Lower leg skin (tissue), 4 donors: ENCODE measurements at regions not wholly inside any gene's neighbourhood (a gene's known extent, or its start where the extent isn't known, plus 50 kb on each side); places are given as distances from the start of the nearest gene placed in this dataset.

ENCODE experiments used
- DNase-seq, 2 donors: peaks; one replicate each; pipeline ENCODE4 v3.0.0-alpha.2; 2019; ENCODE audit warnings: low spot score in 2 of 2
- H3K4me3 ChIP-seq: fragments of 200-600 bp; sonication (generic); 2 replicates; pipeline ENCODE4 v1.5.1; 2017; ENCODE audit warnings: mild to moderate bottlenecking, low read depth; ENCODE audit not compliant: poor library complexity, severe bottlenecking
- POLR2A ChIP-seq, 2 donors: fragments of 450-650 bp; IDR thresholded peaks; one replicate each; pipeline ENCODE4 v1.6.1; 2016 to 2017; ENCODE audit warnings: antibody characterized with exemption in 2 of 2, mild to moderate bottlenecking in 1 of 2, moderate library complexity in 1 of 2
- WGBS, 2 donors: methylation state at CpG; one replicate each; pipeline ENCODE4 v1.1.5; 2018; 5-methylcytosine and 5-hydroxymethylcytosine counted together
- intact Hi-C: fragments of 100-400 bp; cut with DNase I; formaldehyde crosslinking; loops from one replicate; pipeline ENCODE4 v1.15.0; 2023; ENCODE audit warnings: low total_unique reads
- TF ChIP-seq, protein P1 (sequence below), 3 donors: fragments of 450-650 bp; IDR thresholded peaks; one replicate each; pipeline ENCODE4 v1.5.1; 2016; ENCODE audit warnings: antibody characterized with exemption in 3 of 3, mild to moderate bottlenecking in 3 of 3, moderate library complexity in 2 of 3

DNA sequence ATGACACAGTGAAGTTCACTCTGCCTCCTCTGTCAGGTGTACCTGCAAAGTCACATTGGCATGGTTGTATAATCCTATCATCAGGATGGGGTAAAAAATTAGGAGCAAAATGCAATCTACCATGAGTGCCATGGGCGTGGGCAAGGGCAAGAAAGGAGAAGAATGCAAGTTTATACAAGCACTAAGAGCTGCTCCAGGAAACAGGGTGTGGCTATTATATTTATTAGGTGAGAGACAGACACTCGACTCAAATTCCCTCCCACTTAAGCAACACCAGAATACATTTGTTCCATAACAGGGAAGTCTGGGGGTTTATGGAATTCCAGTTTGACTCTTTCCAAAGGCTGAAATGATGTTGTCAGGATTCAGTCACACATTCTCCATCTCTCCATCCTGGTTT, 378.8 kb downstream of the BCOR start:
- intact Hi-C loops, result no loop called here
- no peak overlapping the region for H3K4me3 ChIP-seq
- TF ChIP-seq POLR2A (IDR thresholded peaks at IDR 0.05), result no peak
- TF ChIP-seq, protein P1, sequence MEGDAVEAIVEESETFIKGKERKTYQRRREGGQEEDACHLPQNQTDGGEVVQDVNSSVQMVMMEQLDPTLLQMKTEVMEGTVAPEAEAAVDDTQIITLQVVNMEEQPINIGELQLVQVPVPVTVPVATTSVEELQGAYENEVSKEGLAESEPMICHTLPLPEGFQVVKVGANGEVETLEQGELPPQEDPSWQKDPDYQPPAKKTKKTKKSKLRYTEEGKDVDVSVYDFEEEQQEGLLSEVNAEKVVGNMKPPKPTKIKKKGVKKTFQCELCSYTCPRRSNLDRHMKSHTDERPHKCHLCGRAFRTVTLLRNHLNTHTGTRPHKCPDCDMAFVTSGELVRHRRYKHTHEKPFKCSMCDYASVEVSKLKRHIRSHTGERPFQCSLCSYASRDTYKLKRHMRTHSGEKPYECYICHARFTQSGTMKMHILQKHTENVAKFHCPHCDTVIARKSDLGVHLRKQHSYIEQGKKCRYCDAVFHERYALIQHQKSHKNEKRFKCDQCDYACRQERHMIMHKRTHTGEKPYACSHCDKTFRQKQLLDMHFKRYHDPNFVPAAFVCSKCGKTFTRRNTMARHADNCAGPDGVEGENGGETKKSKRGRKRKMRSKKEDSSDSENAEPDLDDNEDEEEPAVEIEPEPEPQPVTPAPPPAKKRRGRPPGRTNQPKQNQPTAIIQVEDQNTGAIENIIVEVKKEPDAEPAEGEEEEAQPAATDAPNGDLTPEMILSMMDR (IDR thresholded peaks at IDR 0.05), result no peak
- DNase-seq, result peak in 1 of 2 donors; percentile 9
- 22 to 34% methylated on average over 2 of the region's 2 CpGs for WGBS, 2 donors

DNA sequence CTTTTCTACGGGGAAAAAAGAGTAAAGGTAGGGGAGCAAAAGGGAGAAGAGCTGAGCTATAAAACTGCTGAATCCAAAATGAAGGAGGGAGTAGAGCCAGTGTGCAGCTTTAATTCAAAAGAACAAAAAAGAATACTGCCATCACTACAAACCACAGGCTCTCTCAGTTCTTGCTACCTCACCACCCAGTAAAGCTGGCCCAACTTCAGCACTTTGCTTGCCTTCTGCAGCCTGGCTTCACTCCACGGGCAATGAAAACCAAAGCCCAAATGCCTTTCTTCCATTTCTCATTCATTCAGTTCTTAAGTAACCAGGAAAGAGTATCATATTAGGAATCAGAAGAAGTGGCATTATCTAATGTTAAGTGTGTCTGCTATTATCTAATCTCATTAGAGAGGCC, 376.8 kb downstream of the BCOR start:
- DNase-seq, result peak in 1 of 2 donors; percentile 23
- 26 to 65% methylated on average over 2 of the region's 2 CpGs for WGBS, 2 donors
- intact Hi-C loops, result no loop called here
- H3K4me3 ChIP-seq, result no peak overlapping the region
- TF ChIP-seq, protein P1 (IDR thresholded peaks at IDR 0.05), result no peak
- TF ChIP-seq POLR2A (IDR thresholded peaks at IDR 0.05), result no peak

DNA sequence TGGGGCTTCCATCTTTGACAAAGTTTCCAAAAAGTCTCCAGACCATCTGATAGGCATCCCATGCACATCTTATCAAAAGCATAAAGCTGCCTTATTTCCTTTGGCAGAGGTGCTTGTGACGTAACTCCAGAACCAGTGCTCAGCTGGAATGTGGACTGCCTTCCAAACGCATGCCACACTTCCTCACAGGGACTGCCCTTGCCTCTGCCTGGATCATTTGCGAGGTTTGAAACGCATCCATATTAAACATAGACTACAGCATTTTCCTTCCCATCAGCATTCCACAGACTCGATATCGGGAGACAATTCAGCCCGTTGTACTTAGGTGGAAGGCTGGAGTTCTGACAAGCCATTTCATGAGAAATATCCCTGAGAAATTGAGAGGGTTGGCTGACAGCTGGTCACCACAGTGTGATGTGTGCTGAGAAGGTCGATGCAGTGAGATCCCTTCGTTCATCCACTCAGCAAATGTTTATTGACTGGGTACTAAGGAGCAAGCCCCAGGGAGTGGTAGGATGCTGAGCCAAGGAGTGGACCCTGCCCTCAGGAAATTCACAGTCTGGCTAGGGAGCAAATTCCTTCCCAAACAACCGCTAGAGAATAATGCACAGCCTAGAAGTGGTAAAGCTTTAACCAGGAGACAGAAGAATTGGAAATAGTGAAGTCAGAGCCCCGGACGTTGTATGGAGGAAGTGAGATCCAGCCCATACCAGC, 376.0 kb downstream of the BCOR start:
- 55 to 56% methylated on average over 11 to 12 of the region's 12 CpGs for WGBS, 2 donors
- no peak overlapping the region for H3K4me3 ChIP-seq
- intact Hi-C loops, result no loop called here
- TF ChIP-seq, protein P1 (IDR thresholded peaks at IDR 0.05), result no peak
- TF ChIP-seq POLR2A (IDR thresholded peaks at IDR 0.05), result no peak
- peak in 1 of 2 donors; percentile 65 for DNase-seq

DNA sequence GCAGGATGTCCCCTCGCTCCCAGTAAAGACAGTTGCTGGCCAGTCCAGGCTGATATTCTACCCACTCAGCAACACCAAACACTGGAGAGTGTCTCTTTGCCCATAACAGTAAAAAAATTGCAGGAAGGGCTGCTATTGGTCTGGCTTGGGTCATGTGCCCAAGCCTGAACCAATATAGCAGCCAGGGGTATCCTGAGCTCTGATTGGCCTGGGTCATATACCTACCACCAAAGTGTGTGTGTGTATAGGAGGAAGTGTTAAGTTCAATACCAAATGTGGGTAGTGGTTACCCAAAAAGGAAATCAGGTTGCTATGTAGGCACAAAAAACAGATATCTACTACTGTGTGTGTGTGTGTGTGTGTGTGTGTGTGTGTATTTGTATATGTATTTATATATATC, 373.2 kb downstream of the BCOR start:
- H3K4me3 ChIP-seq, result no peak overlapping the region
- WGBS, 2 donors, result 61 to 75% methylated on average over 1 of the region's 1 CpG
- no peak for TF ChIP-seq POLR2A (IDR thresholded peaks at IDR 0.05)
- TF ChIP-seq, protein P1 (IDR thresholded peaks at IDR 0.05), result no peak
- DNase-seq, result peak in 1 of 2 donors; percentile 32
- intact Hi-C loops, result no loop called here

DNA sequence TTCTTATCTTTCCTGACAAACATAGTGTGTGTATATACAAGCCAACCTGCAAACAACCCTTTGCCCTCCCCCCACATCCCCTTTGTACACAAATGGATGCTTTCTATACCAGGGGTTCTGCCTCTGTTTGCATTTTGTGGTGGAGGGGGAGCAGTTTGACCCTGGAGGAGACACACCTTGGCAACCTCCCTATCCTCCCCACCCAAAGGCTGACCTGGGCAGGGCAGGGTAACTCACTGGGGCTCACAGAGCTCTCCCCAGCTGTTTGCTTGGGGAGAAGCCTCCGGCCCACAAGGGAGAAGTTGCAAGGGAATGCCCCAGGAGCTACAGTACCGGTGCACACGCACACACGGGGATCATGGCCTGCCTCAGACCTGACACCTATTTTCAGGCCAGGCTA, 372.6 kb downstream of the BCOR start:
- DNase-seq, result peak in 1 of 2 donors; percentile 49
- no peak for TF ChIP-seq POLR2A (IDR thresholded peaks at IDR 0.05)
- TF ChIP-seq, protein P1 (IDR thresholded peaks at IDR 0.05), result no peak
- intact Hi-C loops, result no loop called here
- 88 to 92% methylated on average over 3 to 4 of the region's 4 CpGs for WGBS, 2 donors
- no peak overlapping the region for H3K4me3 ChIP-seq
